ENCODE measurements at regions not wholly inside any gene's neighbourhood (a gene's known extent, or its start where the extent isn't known, plus 50 kb on each side); places are given as distances from the start of the nearest gene placed in this dataset.

GRCh38 chr6:133697666-133698065 is 191.2 kb upstream of the TCF21 start:
- no peaks in the 10 kb centered on the region for H3K4me1 ChIP-seq (ENCODE audit: low read depth, poor library complexity, severe bottlenecking)
- H3K27me3 ChIP-seq (ENCODE audit: insufficient read depth, low read depth): no peaks in the 10 kb centered on the region
- no peak overlapping the region for H3K27ac ChIP-seq
- no peak overlapping the region for H2AFZ ChIP-seq (ENCODE audit: low read depth)
- no peak for TF ChIP-seq CTCF (conservative IDR thresholded peaks at IDR 0.05; ENCODE audit: low read depth, low read length)
- no peaks in the 10 kb centered on the region for H3K79me2 ChIP-seq (ENCODE audit: insufficient read depth, low read depth)
- no peaks in the 10 kb centered on the region for H4K20me1 ChIP-seq (ENCODE audit: insufficient read depth)
- H3K9ac ChIP-seq: no peak overlapping the region
- no peak overlapping the region for H3K4me2 ChIP-seq
- no peak overlapping the region for H3K4me3 ChIP-seq (IDR thresholded peaks at IDR 0.05; ENCODE audit: insufficient read depth, low read depth, low read length)
- no peaks in the 10 kb centered on the region for H3K36me3 ChIP-seq (ENCODE audit: insufficient read depth)

- no peak overlapping the region for H3K4me2 ChIP-seq
- no peaks in the 10 kb centered on the region for H3K36me3 ChIP-seq (ENCODE audit: insufficient read depth)
- no peak for TF ChIP-seq CTCF (conservative IDR thresholded peaks at IDR 0.05; ENCODE audit: low read depth, low read length)
- no peak overlapping the region for H3K4me3 ChIP-seq (IDR thresholded peaks at IDR 0.05; ENCODE audit: insufficient read depth, low read depth, low read length)
- no peak overlapping the region for H2AFZ ChIP-seq (ENCODE audit: low read depth)
- no peaks in the 10 kb centered on the region for H3K27me3 ChIP-seq (ENCODE audit: insufficient read depth, low read depth)
- H3K79me2 ChIP-seq (ENCODE audit: insufficient read depth, low read depth): no peaks in the 10 kb centered on the region
- no peak overlapping the region for H3K27ac ChIP-seq
- no peak overlapping the region for H3K9ac ChIP-seq
- H4K20me1 ChIP-seq (ENCODE audit: insufficient read depth): no peaks in the 10 kb centered on the region
- no peaks in the 10 kb centered on the region for H3K4me1 ChIP-seq (ENCODE audit: low read depth, poor library complexity, severe bottlenecking)
Measured at GRCh38 chr6:133698272-133698671, 190.6 kb upstream of the TCF21 start.

GRCh38 chr6:133699741-133700385 is 189.1 kb upstream of the TCF21 start:
- no peak overlapping the region for H3K4me2 ChIP-seq

GRCh38 chr6:133701633-133702331 is 187.1 kb upstream of the TCF21 start:
- Histone ChIP-seq H3K4me3 (IDR thresholded peaks at IDR 0.05; ENCODE audit: insufficient read depth, low read depth, low read length) (no peak overlapping the region), H4K20me1 (ENCODE audit: insufficient read depth) (no peaks in the 10 kb centered on the region), H3K4me2 (no peak overlapping the region), H3K79me2 (ENCODE audit: insufficient read depth, low read depth) (no peaks in the 10 kb centered on the region), H3K4me1 (ENCODE audit: low read depth, poor library complexity, severe bottlenecking) (peaks cover 5% of the 10 kb centered on the region), H2AFZ (ENCODE audit: low read depth) (no peak overlapping the region), H3K36me3 (ENCODE audit: insufficient read depth) (no peaks in the 10 kb centered on the region), H3K27ac (no peak overlapping the region), H3K9ac (no peak overlapping the region), H3K27me3 (ENCODE audit: insufficient read depth, low read depth) (no peaks in the 10 kb centered on the region)
- TF ChIP-seq CTCF (conservative IDR thresholded peaks at IDR 0.05; ENCODE audit: low read depth, low read length): no peak

More at GRCh38 chr6:133699741-133700385, 189.1 kb upstream of the TCF21 start:
- H4K20me1 ChIP-seq (ENCODE audit: insufficient read depth): no peaks in the 10 kb centered on the region
- H3K4me1 ChIP-seq (ENCODE audit: low read depth, poor library complexity, severe bottlenecking): no peaks in the 10 kb centered on the region
- TF ChIP-seq CTCF (conservative IDR thresholded peaks at IDR 0.05; ENCODE audit: low read depth, low read length): no peak
- H2AFZ ChIP-seq (ENCODE audit: low read depth): no peak overlapping the region
- no peaks in the 10 kb centered on the region for H3K79me2 ChIP-seq (ENCODE audit: insufficient read depth, low read depth)
- no peak overlapping the region for H3K9ac ChIP-seq
- no peaks in the 10 kb centered on the region for H3K27me3 ChIP-seq (ENCODE audit: insufficient read depth, low read depth)
- no peaks in the 10 kb centered on the region for H3K36me3 ChIP-seq (ENCODE audit: insufficient read depth)
- no peak overlapping the region for H3K27ac ChIP-seq
- no peak overlapping the region for H3K4me3 ChIP-seq (IDR thresholded peaks at IDR 0.05; ENCODE audit: insufficient read depth, low read depth, low read length)
